OCI-LY3 (cell line): ENCODE measurements at regions not wholly inside any gene's neighbourhood (a gene's known extent, or its start where the extent isn't known, plus 50 kb on each side); places are given as distances from the start of the nearest gene placed in this dataset.

Source experiments
- H2AFZ ChIP-seq: fragments of 200-600, 300-600 bp; shearing (Covaris generic); 2 replicates; pipeline ENCODE4 v1.6.0; 2014; ENCODE audit warnings: antibody characterized with exemption, low read depth, low read length
- H3K27ac ChIP-seq: fragments of 200-600, 300-600 bp; sonication (generic); 2 replicates; pipeline ENCODE4 v1.5.1; 2014; ENCODE audit warnings: mild to moderate bottlenecking, low read length, moderate library complexity, mixed read lengths
- H3K27me3 ChIP-seq: fragments of 200-600, 300-600 bp; sonication (generic); 2 replicates; pipeline ENCODE4 v1.6.1; 2014; ENCODE audit warnings: low read depth, low read length, mixed read lengths
- H3K36me3 ChIP-seq: fragments of 200-600, 300-600 bp; sonication (generic); replicated peaks from 2 replicates; pipeline ENCODE3; 2014; ENCODE audit warnings: low read depth, low read length, mixed read lengths
- H3K4me1 ChIP-seq: fragments of 300-600, 200-600 bp; sonication (generic); 2 replicates; pipeline ENCODE4 v1.6.1; 2014; ENCODE audit warnings: low read length, mixed read lengths
- H3K4me2 ChIP-seq: fragments of 200-600, 300-600 bp; sonication (generic); 2 replicates; pipeline ENCODE4 v1.6.1; 2014; ENCODE audit warnings: low read length, mixed read lengths
- H3K4me3 ChIP-seq: fragments of 300-600, 200-600 bp; sonication (generic); 2 replicates; pipeline ENCODE4 v1.5.1; 2014; ENCODE audit warnings: antibody characterized with exemption, mild to moderate bottlenecking, low read length, moderate library complexity
- H3K79me2 ChIP-seq: fragments of 300-600, 200-600 bp; shearing (Covaris generic); 2 replicates; pipeline ENCODE4 v1.6.1; 2014; ENCODE audit warnings: mild to moderate bottlenecking, low read length, mixed read lengths
- H3K9ac ChIP-seq: fragments of 300-600, 200-600 bp; shearing (Covaris generic); 2 replicates; pipeline ENCODE4 v1.6.0; 2014; ENCODE audit warnings: mild to moderate bottlenecking, low read length, moderate library complexity
- H3K9me3 ChIP-seq: fragments of 200-600, 300-600 bp; shearing (Covaris generic); 2 replicates; pipeline ENCODE4 v1.6.1; 2014; ENCODE audit warnings: low read length, mixed read lengths; ENCODE audit not compliant: insufficient read depth
- H4K20me1 ChIP-seq: fragments of 200-600, 300-600 bp; sonication (generic); 2 replicates; pipeline ENCODE4 v1.6.1; 2016; ENCODE audit warnings: low read length, mixed read lengths; ENCODE audit not compliant: insufficient read depth
- EZH2phosphoT487 ChIP-seq: fragments of 200-600 bp; shearing (Covaris generic); IDR thresholded peaks from 2 replicates; pipeline ENCODE4 v1.6.1; 2018; ENCODE audit warnings: antibody characterized with exemption, mixed run types, low read depth
- TF ChIP-seq, protein P1 (sequence below): fragments of 200-600, 300-600 bp; sonication (generic); IDR thresholded peaks from 2 replicates; pipeline ENCODE4 v1.5.1; 2014; ENCODE audit warnings: antibody characterized with exemption, low read length, low read depth

DNA sequence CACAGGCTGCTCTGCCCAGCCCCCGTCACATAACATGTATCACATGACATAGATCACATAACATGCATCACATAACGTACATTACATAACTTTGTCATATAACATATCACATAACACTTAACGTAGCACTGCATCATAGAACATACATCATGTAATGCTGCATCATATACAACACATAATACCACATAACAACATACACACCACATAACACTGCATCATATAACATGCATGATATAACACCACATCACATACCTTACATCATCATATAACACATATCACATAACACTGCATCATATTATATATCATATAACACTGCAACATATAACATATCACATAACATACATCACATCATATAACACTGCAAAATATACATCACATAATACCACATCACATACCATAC lies 83.8 kb downstream of the AXIN2 start:
- Histone ChIP-seq H3K9ac (no peak overlapping the region), H3K79me2 (no peaks in the 10 kb centered on the region), H3K4me1 (no peaks in the 10 kb centered on the region), H3K36me3 (no peaks in the 10 kb centered on the region), H3K27me3 (peaks cover 13% of the 10 kb centered on the region), H3K9me3 (no peaks in the 10 kb centered on the region), H3K4me3 (no peak overlapping the region), H2AFZ (no peak overlapping the region), H4K20me1 (no peaks in the 10 kb centered on the region), H3K4me2 (no peak overlapping the region), H3K27ac (no peak overlapping the region)
- TF ChIP-seq EZH2phosphoT487 = no peak
- TF ChIP-seq, protein P1, sequence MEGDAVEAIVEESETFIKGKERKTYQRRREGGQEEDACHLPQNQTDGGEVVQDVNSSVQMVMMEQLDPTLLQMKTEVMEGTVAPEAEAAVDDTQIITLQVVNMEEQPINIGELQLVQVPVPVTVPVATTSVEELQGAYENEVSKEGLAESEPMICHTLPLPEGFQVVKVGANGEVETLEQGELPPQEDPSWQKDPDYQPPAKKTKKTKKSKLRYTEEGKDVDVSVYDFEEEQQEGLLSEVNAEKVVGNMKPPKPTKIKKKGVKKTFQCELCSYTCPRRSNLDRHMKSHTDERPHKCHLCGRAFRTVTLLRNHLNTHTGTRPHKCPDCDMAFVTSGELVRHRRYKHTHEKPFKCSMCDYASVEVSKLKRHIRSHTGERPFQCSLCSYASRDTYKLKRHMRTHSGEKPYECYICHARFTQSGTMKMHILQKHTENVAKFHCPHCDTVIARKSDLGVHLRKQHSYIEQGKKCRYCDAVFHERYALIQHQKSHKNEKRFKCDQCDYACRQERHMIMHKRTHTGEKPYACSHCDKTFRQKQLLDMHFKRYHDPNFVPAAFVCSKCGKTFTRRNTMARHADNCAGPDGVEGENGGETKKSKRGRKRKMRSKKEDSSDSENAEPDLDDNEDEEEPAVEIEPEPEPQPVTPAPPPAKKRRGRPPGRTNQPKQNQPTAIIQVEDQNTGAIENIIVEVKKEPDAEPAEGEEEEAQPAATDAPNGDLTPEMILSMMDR = no peak

- Histone ChIP-seq H3K36me3 (no peaks in the 10 kb centered on the region), H3K27me3 (peaks cover 18% of the 10 kb centered on the region), H2AFZ (no peak overlapping the region), H3K27ac (no peak overlapping the region), H4K20me1 (no peaks in the 10 kb centered on the region), H3K9ac (no peak overlapping the region), H3K4me2 (no peak overlapping the region), H3K4me1 (no peaks in the 10 kb centered on the region), H3K4me3 (no peak overlapping the region), H3K9me3 (no peaks in the 10 kb centered on the region), H3K79me2 (no peaks in the 10 kb centered on the region)
- TF ChIP-seq, protein P1 = no peak
Measured at GRCh38 chr17:65474660-65475059, 86.8 kb downstream of the AXIN2 start.

DNA sequence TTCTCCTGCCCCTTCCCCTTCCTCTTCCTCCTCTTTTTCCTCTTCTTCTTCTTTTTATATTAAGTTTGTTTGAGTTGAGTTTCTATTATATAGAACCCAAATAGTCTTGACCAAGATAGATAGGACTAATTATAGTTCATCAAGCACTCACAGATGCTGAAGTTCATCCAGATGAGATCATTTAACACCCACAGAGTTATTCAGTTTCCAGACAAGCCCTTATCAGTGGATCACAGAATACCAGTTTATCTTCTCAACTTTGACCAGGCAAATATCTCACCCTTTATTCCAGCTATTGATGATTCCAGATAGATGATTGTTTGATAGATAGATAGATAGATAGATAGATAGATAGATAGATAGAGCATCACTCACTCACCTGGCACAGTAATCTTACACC lies 87.5 kb downstream of the AXIN2 start:
- no peaks in the 10 kb centered on the region for H4K20me1 ChIP-seq

DNA sequence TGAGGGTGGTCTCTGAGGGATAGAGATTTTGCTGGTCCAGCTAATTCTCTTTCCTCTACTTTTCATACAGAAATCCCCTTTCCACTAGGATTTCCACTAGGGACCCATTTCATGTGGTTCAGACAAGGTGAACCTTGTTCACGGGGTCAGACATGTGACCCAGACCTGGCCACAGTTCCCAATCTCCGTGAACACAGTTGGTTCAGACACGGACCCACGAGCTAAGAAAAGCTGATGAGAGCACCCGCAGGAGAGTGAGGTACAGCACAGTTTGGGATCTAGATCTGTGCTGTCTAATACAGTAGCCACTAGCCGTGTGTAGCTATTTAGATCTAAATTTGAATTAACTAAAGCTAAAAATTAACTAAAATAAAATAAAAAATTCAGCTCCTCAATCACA lies 88.1 kb downstream of the AXIN2 start:
- H3K79me2 ChIP-seq = no peaks in the 10 kb centered on the region
- peaks cover 23% of the 10 kb centered on the region for H3K27me3 ChIP-seq
- H3K9me3 ChIP-seq = no peaks in the 10 kb centered on the region
- no peak overlapping the region for H3K9ac ChIP-seq
- no peak overlapping the region for H2AFZ ChIP-seq
- H3K27ac ChIP-seq = no peak overlapping the region
- H3K4me2 ChIP-seq = no peak overlapping the region
- no peaks in the 10 kb centered on the region for H3K36me3 ChIP-seq
- no peaks in the 10 kb centered on the region for H3K4me1 ChIP-seq
- H4K20me1 ChIP-seq = no peaks in the 10 kb centered on the region
- H3K4me3 ChIP-seq = no peak overlapping the region
- TF ChIP-seq, protein P1 = no peak
- no peak for TF ChIP-seq EZH2phosphoT487

More for the DNA sequence above, 87.5 kb downstream of the AXIN2 start:
- Histone ChIP-seq H3K9me3 (no peaks in the 10 kb centered on the region), H3K27ac (no peak overlapping the region), H3K4me3 (no peak overlapping the region), H3K9ac (no peak overlapping the region), H3K4me2 (no peak overlapping the region), H3K36me3 (no peaks in the 10 kb centered on the region), H2AFZ (no peak overlapping the region), H3K4me1 (no peaks in the 10 kb centered on the region), H3K27me3 (peaks cover 21% of the 10 kb centered on the region), H3K79me2 (no peaks in the 10 kb centered on the region)
- TF ChIP-seq, protein P1 = no peak
- TF ChIP-seq EZH2phosphoT487 = no peak
